COR-L47 (cell line): ENCODE measurements at regions not wholly inside any gene's neighbourhood (a gene's known extent, or its start where the extent isn't known, plus 50 kb on each side); places are given as distances from the start of the nearest gene placed in this dataset.
"Not testable (repeated sequence)": the region's sequence is repeated elsewhere in the genome, so short reads cannot be mapped to it uniquely, and the experiment has no call there.

Experiments used
- DNase-seq: peaks from one replicate; lab custom pipeline; 2025; lab: John Stamatoyannopoulos, UW

DNA sequence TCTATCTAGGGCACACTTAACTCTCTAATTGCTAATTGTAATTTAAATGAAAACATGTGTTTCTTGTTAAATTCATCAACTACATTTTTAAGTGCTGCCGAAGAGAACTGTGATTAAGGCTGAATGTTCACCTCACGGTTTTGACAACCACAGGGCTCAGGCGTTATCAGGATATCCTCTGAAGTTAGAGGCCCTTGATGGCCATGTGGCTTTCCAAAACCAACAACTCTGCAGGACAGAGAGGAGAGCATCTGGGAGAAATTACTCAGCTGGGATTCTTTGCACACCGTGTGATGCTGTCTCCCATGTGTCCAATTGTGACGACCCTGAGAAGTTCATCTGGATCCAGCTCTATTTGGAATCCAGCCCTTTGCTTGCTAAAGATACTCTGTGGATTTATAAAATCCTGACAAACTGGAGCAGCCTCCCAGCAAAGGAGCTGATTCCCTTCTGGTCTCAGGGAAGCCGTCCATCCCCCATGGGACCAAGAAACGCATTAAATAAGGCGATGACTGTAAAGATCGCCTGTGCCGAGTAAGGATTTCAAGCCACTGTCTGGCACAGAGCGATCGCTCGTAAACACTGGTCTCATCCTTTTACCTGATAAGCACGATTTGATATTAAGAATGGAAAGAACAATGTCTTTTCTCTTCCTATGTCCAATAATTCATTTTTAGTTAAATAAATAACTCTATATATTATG, 401.1 kb downstream of the CD83 start:
- no peak for DNase-seq

DNA sequence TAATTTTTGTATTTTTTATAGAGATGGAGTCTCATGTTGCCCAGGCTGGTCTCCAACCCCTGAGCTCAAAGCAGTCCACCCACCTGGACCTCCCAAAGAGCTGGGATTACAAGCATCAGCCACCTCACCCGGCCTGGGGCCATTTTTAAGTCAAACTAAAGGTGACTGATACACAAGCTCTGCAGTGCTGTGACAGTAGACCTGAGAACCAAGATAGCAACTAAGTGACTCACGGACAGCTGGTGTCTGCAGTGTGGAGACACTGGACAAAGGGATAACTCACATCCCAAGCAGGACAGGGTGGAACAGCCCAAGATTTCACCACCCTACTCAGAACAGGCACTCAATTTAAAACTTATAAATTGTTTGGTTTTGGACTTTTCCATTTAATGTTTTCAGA, 402.5 kb downstream of the CD83 start:
- no peak for DNase-seq

DNA sequence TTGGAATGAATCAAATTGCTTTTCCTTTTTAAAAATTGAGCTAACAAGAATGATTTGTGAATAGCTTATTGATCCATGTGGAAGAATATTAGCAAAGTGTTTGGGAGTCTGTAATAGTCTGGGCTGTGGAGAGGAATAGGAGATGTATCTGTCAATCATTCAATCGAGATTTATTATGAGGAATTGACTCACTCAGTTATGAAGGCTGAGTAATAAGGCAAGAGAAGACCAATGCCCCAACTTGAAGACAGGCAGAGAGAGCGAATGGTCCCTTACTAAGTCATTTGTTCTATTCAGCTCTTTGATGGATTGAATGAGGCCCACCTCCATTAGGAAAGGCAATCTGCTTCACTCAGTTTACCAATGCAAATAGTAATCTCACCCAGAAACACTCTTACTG, 403.0 kb downstream of the CD83 start:
- no peak for DNase-seq

DNA sequence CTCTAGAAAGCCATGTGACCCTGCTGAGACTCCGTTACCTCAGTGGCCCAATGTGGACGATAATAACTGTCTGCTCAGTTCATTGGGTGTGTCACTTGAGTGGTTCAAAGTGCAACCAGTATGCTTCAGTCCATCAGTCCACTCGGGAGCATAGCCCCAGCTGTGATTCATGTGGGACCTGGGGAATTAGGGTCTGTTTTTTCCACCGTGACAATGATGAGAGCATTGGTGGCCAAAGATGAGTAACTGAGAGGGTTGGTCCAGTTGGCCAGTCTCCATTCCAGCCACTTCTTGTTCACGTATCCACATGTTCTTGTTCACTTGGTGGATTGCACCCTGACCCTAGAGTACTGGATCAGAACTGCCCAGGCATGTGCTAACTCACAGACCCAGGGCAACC, 403.6 kb downstream of the CD83 start:
- DNase-seq = no peak

DNA sequence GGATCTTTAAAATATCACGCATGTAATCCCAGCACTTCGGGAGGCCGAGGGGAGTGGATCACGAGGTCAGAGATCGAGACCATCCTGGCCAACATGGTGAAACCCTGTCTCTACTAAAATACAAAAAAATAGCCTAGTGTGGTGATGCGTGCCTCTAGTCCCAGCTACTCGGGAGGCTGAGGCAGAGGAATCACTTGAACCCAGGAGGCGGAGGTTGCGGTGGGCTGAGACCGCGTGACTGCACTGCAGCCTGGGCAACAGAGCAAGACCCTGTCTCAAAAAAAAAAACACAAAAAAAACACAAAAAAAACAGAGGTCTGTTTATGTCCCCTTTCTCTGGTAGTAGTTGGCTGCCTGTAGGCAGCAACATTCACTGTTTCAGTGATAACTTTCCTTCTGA, 404.3 kb downstream of the CD83 start:
- DNase-seq = not testable (repeated sequence)

DNA sequence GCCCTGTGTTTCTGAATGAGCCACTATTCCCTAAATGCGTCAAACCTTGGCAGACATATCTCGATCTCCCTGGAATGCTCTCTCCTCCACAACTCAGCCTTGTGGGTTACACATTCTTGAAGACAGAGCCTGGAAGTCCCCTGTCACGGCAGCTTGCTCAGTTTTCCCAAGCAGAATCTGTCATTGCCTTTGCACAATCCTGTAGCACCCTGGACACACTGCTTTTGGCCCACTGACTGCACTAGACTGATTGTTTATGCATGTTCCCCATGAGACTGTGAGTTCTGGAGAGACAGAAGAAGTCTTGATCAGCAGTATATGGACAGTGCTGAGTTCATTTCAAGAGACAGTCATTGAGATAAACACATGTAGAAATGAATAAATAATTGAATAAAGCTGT, 406.7 kb downstream of the CD83 start:
- no peak for DNase-seq

DNA sequence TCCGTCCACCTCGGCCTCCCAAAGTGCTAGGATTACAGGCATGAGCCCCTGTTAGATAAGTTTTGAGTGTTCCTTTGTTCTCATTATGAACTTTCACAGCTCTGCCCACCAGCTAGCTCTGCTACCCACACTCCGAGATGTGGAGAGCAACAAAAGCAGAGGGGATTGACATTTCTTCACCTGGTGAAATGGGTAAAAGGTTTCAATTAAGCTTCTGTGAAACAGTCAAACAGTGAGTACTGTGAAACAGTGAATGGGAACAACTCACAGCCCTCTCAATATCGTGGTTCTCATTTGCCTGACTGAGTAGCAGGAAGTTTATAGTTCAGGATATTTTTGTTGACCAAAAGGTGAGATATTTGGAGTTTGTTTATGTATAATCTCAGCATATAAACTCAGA, 412.8 kb downstream of the CD83 start:
- DNase-seq = no peak

DNA sequence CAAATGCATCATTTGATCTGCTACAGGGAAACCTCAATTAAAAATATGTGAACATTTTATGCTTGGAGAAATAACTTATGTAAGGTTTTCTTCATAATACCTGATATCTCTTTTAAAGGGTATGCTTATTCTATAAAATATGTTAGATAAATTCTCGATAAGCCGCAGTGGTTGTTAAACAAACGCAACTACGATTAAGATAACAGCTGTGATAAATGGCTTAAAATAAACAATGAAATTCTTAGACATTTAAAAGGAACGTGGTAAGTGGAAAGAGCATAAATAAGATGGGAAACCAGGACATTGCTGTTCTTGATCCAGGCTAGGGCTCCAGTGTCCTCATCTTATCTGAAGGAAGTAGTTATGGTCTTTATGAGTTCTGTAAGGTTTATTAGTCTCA, 415.9 kb downstream of the CD83 start:
- no peak for DNase-seq

DNA sequence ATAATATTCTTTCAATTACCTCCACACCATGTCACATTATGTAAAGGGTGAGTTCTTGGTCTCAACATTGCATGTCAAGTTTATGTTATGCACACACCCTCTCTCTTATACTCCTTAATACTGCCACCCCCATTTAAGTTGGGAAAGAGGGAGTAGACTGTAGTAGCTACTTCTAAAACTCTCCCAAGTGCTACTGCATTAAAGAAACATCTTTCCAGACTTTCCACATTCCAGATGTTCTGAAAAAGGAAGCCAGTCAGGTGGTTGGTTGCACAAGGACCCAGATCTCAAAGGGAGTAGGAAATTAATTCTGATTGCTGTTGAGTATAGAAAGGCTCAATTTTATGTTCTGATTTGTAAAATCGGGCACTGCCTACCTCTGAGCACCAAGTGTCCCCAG, 419.5 kb downstream of the CD83 start:
- no peak for DNase-seq

DNA sequence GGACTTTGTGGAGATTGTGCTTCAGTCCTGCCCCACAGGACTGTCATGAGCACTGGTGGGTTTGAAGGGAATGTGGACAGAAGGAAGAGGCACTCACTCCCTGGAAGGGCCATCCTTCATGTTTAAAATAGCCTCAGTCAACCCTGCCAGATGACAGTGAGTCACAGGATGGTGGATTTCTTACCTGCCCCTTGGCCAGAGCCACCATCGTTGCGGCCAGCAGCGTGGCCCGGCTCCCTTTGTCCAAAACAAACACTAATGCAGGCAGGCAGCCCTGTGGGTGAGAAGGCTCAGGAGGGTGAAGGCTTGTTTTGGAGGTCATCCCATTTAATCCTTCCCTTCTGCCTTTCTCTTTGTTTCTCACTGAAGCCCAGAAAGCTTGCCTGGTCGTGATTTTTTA, 422.7 kb downstream of the CD83 start:
- no peak for DNase-seq

DNA sequence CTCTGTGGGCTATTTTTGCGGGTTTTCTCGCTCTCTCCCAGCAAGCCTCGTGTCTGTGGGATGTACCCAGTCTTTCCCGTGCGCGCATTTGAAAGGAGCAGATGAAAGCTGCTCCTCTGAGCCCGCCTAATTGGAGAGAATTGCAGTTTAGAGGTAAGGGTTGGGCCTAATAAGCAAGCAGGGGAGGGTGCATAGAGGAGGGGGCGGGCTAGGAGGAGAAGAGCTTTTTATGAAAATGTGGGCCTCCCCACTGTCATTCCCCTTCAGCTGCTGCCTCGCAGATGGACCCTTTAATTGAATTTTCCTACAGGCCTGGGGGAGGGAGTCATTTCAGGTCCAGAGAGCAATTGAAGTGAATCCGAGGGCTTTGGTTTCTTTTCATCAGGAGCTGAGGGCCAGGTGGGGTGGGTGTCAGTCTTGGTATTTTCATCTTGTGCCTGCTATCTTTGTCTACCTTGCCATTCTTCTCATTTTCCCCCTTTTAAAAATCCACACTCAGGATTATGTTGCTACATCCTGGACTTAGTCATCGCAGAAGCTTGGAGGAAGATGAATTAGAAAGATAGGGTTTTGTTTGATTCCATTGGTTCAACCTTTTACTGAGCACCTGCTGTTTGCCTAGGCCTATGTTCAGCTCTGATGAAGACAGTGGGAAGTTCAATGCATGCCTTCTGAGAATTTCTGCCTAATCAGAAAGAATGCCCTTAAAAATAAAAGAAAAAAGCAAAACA, 423.4 kb downstream of the CD83 start:
- DNase-seq = no peak

DNA sequence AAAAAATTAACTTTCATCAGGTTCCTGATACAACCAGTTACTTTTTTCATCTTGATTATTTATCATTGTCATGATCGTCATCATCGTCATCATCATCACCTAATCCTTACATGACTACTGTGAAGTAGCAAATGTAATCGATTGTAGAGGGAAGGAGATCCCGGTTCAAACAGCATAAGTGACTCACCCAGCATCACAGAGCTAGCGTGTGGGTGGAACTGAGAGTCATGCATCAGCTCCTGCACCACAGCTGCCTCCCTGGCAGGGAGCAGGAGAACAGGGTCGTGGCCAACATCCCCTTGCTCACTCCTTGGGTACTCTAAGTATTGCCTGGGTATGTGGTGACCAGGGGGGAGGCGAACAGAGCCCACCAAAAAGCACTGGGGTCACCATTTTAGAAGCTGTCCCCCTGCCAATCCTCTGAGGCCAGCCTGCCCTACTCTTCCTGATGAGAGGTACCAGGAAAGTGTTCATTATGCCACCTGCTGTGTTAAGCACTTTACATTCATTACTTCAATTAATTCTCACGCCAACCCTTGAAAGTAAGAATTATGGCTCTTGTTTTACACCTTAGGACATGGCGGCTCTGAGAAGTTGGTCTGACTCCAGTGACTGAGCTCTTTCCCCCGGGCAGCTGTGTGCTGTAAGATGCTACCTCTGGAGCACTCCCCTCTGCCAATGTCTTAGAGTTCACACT, 425.2 kb downstream of the CD83 start:
- no peak for DNase-seq

DNA sequence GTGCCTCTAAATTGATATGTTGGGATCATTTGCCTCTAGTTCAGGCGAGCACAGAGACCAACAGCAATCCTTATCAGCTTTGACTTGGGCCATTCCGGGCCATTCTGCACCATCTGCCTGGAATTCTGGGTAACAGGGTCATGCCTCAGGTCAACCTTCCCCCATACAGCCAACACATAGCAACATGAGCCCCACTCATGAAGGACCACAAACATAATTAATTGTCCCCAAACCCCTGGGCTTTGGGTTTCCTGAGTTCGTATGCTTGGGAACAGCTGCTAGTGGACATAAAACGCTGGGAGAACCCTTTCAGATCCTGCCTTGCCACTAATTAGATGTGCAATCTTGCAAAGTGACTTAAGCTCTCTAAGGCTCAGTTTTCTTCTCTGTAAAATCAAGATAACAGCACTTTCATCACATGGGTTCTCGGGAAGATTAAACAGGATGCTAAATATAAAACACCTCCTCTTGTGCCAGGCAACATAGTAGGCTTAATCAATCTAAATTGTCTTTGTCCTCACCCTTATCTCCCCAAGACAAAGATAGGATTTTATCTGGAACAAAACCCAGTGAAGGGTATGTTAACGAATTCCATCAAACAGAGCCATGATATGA, 426.5 kb downstream of the CD83 start:
- DNase-seq = no peak

DNA sequence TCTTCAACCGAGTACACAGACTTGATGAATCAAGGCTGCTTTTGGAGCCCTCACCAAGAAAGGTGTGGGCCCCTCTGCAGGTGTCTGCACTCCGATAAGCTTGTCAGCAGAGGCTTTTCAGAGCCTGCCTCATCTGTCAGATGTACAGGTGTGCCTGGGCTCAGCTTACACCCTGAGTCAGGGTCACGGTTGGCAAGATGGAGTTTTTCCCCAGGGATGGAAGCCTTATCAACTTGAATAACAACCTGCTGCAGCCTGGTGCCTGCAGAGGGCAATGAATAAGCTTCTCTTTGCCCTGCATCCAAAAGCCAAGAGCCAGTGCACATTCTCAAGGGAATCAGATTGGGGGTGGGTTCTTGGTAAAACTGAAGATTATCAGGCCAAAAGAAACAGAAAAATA, 427.1 kb downstream of the CD83 start:
- DNase-seq = no peak

DNA sequence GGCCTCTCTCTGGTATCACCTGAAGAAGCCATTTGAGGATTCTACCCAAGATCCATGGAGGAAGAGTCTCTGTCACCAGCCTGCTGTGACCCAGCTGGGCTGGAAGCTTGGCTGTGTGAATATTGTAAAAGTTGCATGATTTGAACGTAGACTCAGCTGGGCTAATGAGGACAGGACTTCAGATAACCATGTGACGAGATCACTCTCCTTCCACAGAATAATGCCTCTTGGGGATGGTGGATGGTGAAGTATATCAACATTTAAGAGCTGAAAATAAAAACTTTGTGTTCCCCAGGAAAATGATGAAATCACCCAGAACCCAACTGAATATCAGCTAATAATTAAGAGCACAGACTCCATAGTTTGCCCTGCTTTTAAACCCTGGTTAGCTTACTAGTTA, 427.9 kb downstream of the CD83 start:
- no peak for DNase-seq

DNA sequence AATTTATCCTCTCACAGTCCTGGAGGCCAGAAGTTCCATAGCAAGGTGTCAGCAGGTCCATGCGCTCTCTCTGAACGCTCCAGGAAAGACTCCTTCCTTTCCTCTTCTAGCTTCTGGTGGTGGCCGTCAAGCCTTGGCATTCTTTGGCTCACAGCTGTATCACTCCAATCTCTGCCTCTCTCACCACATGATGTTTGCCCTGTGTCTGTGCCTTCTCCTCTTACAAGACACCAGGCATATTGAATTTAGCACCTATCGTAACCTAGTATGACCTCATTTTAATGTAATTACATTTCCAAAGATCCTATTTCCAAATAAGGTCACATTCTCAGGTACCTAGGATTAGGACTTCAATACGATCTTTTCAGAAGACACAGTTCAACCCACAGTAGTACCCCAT, 428.5 kb downstream of the CD83 start:
- no peak for DNase-seq

DNA sequence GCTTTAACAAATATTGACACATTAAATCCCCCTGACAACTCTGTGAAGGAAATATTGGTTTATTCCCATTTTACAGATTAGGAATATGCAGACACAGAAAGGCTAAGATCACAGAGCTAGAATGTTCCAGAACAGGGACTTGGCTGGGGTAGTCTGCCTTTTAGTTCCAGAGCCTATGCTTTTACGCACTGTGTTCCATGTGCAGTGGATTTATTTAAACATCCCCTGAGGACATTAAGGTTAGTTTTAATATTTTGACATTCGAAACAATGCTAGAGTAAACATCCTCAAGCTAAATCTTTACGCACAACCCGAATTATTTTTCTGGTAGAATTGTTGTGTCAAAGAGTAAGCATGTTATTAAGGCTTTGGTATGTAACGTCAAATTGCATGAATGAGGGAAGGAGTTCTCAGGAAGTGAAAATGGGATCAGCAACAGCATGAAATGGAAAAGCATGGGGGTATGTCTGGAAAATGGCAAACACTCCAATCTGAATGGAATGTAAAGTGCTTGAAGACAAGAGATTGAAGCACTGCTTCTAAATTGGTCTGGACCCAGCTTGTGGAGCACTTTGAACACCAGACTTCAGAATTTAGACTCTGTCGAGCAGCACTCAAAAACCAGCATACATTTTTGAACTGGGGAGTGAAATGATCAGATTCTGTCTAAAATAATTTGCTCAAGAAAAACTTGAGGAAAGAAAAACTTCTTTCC, 429.9 kb downstream of the CD83 start:
- no peak for DNase-seq

DNA sequence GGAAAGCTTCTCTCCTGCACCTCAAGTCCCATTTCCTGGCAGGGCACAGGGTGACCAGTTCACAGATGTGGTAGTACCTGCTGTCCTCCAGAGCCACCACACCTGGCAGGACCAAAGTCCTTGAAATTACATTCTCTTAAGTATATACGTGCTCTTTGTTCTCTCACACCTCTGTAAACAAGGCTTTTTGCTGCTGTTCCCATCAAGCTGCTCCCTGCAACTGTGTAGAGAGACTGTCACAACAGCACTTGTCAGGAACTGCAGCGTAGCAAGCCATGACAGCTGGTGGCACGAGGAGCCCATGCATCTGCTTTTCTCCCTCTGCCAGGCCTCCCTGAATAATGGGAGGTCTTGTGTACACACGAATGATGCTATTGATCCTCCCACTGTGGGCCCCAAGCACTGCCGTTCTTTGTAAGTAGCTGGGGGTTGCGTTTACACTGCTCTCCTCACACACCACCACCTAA, 431.8 kb downstream of the CD83 start:
- DNase-seq = peak; percentile 89

DNA sequence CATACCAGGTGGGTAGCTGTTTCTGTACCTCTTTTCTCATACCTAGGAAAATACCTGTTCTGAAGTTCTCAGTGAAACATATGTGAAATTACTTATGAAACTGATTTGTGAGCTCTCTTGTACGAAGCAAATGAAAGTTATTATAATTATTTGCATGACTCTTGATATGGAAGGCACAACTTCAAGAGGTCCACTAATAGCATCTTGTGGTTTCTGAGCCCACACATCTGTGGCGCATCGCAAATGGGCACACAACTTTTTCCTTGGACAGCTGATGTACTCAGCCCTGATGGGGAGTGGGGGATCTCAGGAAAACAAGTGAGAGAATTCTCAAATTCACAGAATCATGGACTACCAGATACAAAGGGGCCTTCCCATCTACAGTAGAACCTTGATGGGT, 432.3 kb downstream of the CD83 start:
- no peak for DNase-seq

DNA sequence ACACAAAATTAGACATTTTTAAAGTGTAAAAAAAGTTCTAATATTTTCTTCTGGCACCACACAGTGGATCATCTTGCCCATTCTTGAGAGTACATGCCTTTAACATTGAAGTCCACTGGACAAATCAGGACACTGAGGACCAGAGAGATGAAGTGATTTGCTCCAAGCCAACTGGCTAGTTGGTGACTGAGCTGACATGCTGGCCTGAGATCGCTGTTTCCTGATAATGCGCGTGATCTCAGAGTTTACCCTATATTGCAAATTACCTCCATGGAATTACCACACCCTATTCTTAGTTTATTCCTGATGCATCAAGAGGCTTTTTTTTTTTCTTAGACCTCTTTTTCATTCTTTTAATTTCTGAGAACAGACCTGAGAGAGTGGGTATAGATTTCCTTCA, 432.8 kb downstream of the CD83 start:
- DNase-seq = no peak

DNA sequence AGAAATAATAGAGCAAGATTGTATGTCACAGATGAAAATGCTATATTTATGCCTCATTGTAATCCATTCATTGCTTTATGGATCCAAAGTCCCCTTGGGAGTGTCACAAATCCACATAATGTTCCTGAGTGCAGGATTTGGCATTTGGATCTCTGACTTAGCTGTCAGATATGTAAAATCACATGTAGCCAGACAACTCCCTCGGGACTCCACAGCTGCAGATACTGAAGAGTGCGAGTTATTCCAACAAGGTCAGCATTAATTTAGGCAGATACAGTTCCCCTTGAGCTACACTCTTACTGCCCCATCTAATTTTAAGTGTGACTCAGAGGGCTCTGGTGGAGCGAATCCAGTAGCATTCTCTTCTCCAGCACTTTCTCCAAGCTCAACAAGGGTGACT, 433.2 kb downstream of the CD83 start:
- DNase-seq = no peak

DNA sequence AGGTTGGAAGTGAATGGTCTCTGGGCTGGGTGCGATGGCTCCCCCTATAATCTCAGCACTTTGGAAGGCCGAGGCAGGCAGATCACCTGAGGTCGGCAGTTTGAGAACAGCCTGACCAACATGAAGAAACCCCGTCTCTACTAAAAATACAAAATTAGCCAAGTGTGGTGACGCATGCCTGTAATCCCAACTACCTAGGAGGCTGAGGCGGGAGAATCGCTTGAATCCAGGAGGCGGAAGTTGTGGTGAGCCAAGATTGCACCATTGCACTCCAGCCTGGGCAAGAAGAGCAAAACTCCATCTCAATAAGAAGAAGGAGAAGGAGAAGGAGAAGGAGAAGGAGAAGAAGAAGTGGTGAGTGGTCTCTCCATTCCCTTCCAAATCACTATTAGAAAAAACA, 434.0 kb downstream of the CD83 start:
- DNase-seq = not testable (repeated sequence)
